GM18867 (cell line): ENCODE measurements at regions not wholly inside any gene's neighbourhood (a gene's known extent, or its start where the extent isn't known, plus 50 kb on each side); places are given as distances from the start of the nearest gene placed in this dataset.
"Not testable (repeated sequence)": the region's sequence is repeated elsewhere in the genome, so short reads cannot be mapped to it uniquely, and the experiment has no call there.

ENCODE experiments used
- ATAC-seq: cut with Tn5 transposase; IDR thresholded peaks from one replicate; pipeline ENCODE4 v1.9.1; 2021; ENCODE audit warnings: mild to moderate bottlenecking, moderate library complexity; ENCODE audit not compliant: unreplicated experiment

GRCh38 chr2:94576486-94576885 lies 294.7 kb upstream of the TEKT4 start:
- ATAC-seq = not testable (repeated sequence)

- not testable (repeated sequence) for ATAC-seq
These were observed 294.1 kb upstream of the TEKT4 start for GRCh38 chr2:94577160-94577559.

- not testable (repeated sequence) for ATAC-seq
These were observed 292.0 kb upstream of the TEKT4 start for GRCh38 chr2:94579221-94579620.

GRCh38 chr2:94583081-94583723 lies 288.0 kb upstream of the TEKT4 start:
- not testable (repeated sequence) for ATAC-seq

GRCh38 chr2:94584569-94584968 lies 286.7 kb upstream of the TEKT4 start:
- not testable (repeated sequence) for ATAC-seq

- not testable (repeated sequence) for ATAC-seq
These were observed 284.9 kb upstream of the TEKT4 start for GRCh38 chr2:94586032-94586982.

- not testable (repeated sequence) for ATAC-seq
These were observed 284.2 kb upstream of the TEKT4 start for GRCh38 chr2:94587042-94587441.

- not testable (repeated sequence) for ATAC-seq
These were observed 277.0 kb upstream of the TEKT4 start for GRCh38 chr2:94594019-94594836.

GRCh38 chr2:94595956-94596355 lies 275.3 kb upstream of the TEKT4 start:
- ATAC-seq = not testable (repeated sequence)

GRCh38 chr2:94598075-94598713 lies 273.0 kb upstream of the TEKT4 start:
- not testable (repeated sequence) for ATAC-seq

GRCh38 chr2:94600929-94601328 lies 270.3 kb upstream of the TEKT4 start:
- ATAC-seq = not testable (repeated sequence)

GRCh38 chr2:94602466-94602865 lies 268.8 kb upstream of the TEKT4 start:
- no peak for ATAC-seq

GRCh38 chr2:94622113-94622618 lies 249.1 kb upstream of the TEKT4 start:
- ATAC-seq = no peak

GRCh38 chr2:94628953-94629352 lies 242.3 kb upstream of the TEKT4 start:
- ATAC-seq = not testable (repeated sequence)

- not testable (repeated sequence) for ATAC-seq
These were observed 229.8 kb upstream of the TEKT4 start for GRCh38 chr2:94641397-94641796.

- not testable (repeated sequence) for ATAC-seq
These were observed 219.1 kb upstream of the TEKT4 start for GRCh38 chr2:94652131-94652530.

- ATAC-seq = not testable (repeated sequence)
These were observed 201.4 kb upstream of the TEKT4 start for GRCh38 chr2:94669858-94670257.

GRCh38 chr2:94694236-94694635 lies 177.0 kb upstream of the TEKT4 start:
- ATAC-seq = not testable (repeated sequence)

GRCh38 chr2:94708982-94709381 lies 162.2 kb upstream of the TEKT4 start:
- ATAC-seq = not testable (repeated sequence)

GRCh38 chr2:94725543-94725942 lies 145.7 kb upstream of the TEKT4 start:
- ATAC-seq = no peak
